Astrocyte (in vitro differentiated cells and primary cell): ENCODE measurements at regions not wholly inside any gene's neighbourhood (a gene's known extent, or its start where the extent isn't known, plus 50 kb on each side); places are given as distances from the start of the nearest gene placed in this dataset.

Experiments
- DNase-seq: peaks from one replicate; pipeline ENCODE4 v3.0.0-alpha.2; 2010; ENCODE audit warnings: low read depth
- FAIRE-seq: peaks from 2 replicates; lab custom pipeline; 2011; peaks lifted over from hg19 to GRCh38; lab: Jason Lieb, UNC
- H2AFZ ChIP-seq: 2 replicates; pipeline ENCODE4 v1.6.0; 2012; ENCODE audit warnings: low read depth, low read length, inconsistent platforms
- H3K27ac ChIP-seq: 2 replicates; pipeline ENCODE4 v1.5.1; 2011; ENCODE audit warnings: low read depth, low read length, inconsistent platforms
- H3K27me3 ChIP-seq: 2 replicates; pipeline ENCODE4 v1.6.0; 2011; ENCODE audit warnings: low read length, inconsistent platforms; ENCODE audit not compliant: insufficient read depth
- H3K36me3 ChIP-seq: 2 replicates; pipeline ENCODE4 v1.5.1; 2011; ENCODE audit warnings: low read length, inconsistent platforms; ENCODE audit not compliant: insufficient read depth
- H3K4me1 ChIP-seq: 2 replicates; pipeline ENCODE4 v1.5.1; 2011; ENCODE audit warnings: low read length, inconsistent platforms; ENCODE audit not compliant: insufficient read depth
- H3K4me2 ChIP-seq: 2 replicates; pipeline ENCODE4 v1.6.0; 2012; ENCODE audit warnings: low read length, inconsistent platforms
- H3K4me3 ChIP-seq: 2 replicates; pipeline ENCODE4 v1.5.1; 2011; ENCODE audit warnings: low read depth, mild to moderate bottlenecking, low read length, inconsistent platforms; ENCODE audit not compliant: insufficient read depth
- H3K79me2 ChIP-seq: 2 replicates; pipeline ENCODE4 v1.6.0; 2012; ENCODE audit warnings: mild to moderate bottlenecking, low read length, inconsistent platforms; ENCODE audit not compliant: insufficient read depth
- H3K9ac ChIP-seq: 2 replicates; pipeline ENCODE4 v1.6.0; 2012; ENCODE audit warnings: mild to moderate bottlenecking, low read length, inconsistent platforms
- H3K9me3 ChIP-seq: 2 replicates; pipeline ENCODE4 v1.5.1; 2012; ENCODE audit warnings: low read depth, mild to moderate bottlenecking, low read length, inconsistent platforms; ENCODE audit not compliant: insufficient read depth
- H4K20me1 ChIP-seq: 2 replicates; pipeline ENCODE4 v1.6.0; 2012; ENCODE audit warnings: low read length, inconsistent platforms; ENCODE audit not compliant: insufficient read depth
- H3K27ac Mint-ChIP-seq: one replicate; pipeline ENCODE4 v1.8.0; 2021; ENCODE audit warnings: mild to moderate bottlenecking, mixed read lengths; ENCODE audit not compliant: unreplicated experiment
- H3K27me3 Mint-ChIP-seq: one replicate; pipeline ENCODE4 v1.8.0; 2021; ENCODE audit warnings: low read depth, mixed read lengths; ENCODE audit not compliant: unreplicated experiment
- H3K36me3 Mint-ChIP-seq: one replicate; pipeline ENCODE4 v1.8.0; 2021; ENCODE audit warnings: low read depth, mixed read lengths; ENCODE audit not compliant: unreplicated experiment
- H3K4me1 Mint-ChIP-seq: one replicate; pipeline ENCODE4 v1.8.0; 2021; ENCODE audit warnings: low read depth, mixed read lengths; ENCODE audit not compliant: unreplicated experiment
- H3K4me3 Mint-ChIP-seq: one replicate; pipeline ENCODE4 v1.8.0; 2021; ENCODE audit warnings: mild to moderate bottlenecking, moderate library complexity, mixed read lengths; ENCODE audit not compliant: unreplicated experiment
- H3K9me3 Mint-ChIP-seq: one replicate; pipeline ENCODE4 v1.8.0; 2021; ENCODE audit warnings: mild to moderate bottlenecking, mixed read lengths; ENCODE audit not compliant: unreplicated experiment
- EZH2 ChIP-seq: IDR thresholded peaks from 2 replicates; pipeline ENCODE4 v1.6.1; 2012; ENCODE audit warnings: mild to moderate bottlenecking, low read length, inconsistent platforms; ENCODE audit not compliant: insufficient read depth
- TF ChIP-seq, protein P1 (sequence below): IDR thresholded peaks from 2 replicates; pipeline ENCODE4 v1.5.1; 2011; ENCODE audit warnings: low read depth, mild to moderate bottlenecking, inconsistent platforms, low read length, moderate library complexity; ENCODE audit not compliant: insufficient read depth

DNA sequence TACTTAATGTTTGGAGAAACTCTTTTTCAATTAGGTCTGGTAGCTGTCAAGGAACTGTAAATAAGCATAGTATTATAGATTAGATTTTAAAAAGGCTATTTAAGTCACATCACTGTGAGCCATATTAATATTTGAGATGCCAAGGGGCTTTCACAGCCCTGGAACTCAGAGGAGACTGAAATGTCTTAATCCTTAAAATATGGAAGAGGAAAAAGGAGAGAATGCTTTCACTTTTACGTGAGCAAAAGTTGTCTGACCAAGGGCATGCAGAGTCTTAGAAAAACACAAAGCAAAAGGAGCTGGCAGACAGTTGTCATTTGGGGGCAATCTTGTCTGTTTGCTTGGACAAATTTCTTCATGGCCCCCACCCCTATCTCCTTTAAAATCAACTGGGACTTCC is 253.2 kb upstream of the IGFBP7 start:
- Mint-ChIP-seq H3K36me3 (no peaks in the 10 kb centered on the region), H3K27me3 (no peaks in the 10 kb centered on the region)

DNA sequence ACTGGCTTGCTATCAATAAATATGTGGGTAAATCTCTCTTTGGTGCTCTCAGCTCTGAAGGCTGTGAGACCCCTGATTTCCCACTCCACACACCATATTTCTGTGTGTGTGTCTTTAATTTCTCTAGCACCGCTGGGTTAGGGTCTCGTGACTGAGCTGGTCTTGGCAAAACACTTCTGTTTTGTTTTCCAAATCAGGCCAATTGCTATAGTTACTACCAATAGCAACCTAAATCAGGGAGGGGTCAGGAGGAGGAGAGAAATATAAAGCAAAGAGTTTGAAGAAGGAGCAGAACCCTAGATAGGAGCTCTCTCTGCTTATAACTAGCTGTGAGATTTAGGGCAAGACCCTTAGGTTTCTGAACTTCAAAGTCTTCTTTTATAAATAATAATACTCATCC is 250.5 kb upstream of the IGFBP7 start:
- Mint-ChIP-seq H3K4me1 (peaks cover 9% of the 10 kb centered on the region), H3K4me3 (no peak overlapping the region), H3K27me3 (no peaks in the 10 kb centered on the region), H3K36me3 (no peaks in the 10 kb centered on the region), H3K27ac (no peak overlapping the region), H3K9me3 (peaks cover 2% of the 10 kb centered on the region)
- no peak for FAIRE-seq
- Histone ChIP-seq H3K9ac (no peak overlapping the region), H3K4me3 (no peak overlapping the region), H3K36me3 (no peaks in the 10 kb centered on the region), H3K4me1 (no peaks in the 10 kb centered on the region), H2AFZ (no peak overlapping the region), H3K79me2 (no peaks in the 10 kb centered on the region), H3K27me3 (no peaks in the 10 kb centered on the region), H3K9me3 (no peaks in the 10 kb centered on the region), H4K20me1 (no peaks in the 10 kb centered on the region), H3K4me2 (no peak overlapping the region), H3K27ac (no peak overlapping the region)
- TF ChIP-seq EZH2, result no peak
- TF ChIP-seq, protein P1, sequence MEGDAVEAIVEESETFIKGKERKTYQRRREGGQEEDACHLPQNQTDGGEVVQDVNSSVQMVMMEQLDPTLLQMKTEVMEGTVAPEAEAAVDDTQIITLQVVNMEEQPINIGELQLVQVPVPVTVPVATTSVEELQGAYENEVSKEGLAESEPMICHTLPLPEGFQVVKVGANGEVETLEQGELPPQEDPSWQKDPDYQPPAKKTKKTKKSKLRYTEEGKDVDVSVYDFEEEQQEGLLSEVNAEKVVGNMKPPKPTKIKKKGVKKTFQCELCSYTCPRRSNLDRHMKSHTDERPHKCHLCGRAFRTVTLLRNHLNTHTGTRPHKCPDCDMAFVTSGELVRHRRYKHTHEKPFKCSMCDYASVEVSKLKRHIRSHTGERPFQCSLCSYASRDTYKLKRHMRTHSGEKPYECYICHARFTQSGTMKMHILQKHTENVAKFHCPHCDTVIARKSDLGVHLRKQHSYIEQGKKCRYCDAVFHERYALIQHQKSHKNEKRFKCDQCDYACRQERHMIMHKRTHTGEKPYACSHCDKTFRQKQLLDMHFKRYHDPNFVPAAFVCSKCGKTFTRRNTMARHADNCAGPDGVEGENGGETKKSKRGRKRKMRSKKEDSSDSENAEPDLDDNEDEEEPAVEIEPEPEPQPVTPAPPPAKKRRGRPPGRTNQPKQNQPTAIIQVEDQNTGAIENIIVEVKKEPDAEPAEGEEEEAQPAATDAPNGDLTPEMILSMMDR, result no peak
- DNase-seq, result no peak

More for the DNA sequence above, 253.2 kb upstream of the IGFBP7 start:
- FAIRE-seq, result no peak
- Histone ChIP-seq H2AFZ (peak overlapping the region; percentile 3), H3K4me3 (no peak overlapping the region), H3K9me3 (no peaks in the 10 kb centered on the region), H3K36me3 (no peaks in the 10 kb centered on the region), H3K9ac (no peak overlapping the region), H3K4me2 (no peak overlapping the region), H3K79me2 (no peaks in the 10 kb centered on the region), H4K20me1 (no peaks in the 10 kb centered on the region), H3K4me1 (no peaks in the 10 kb centered on the region), H3K27ac (no peak overlapping the region), H3K27me3 (no peaks in the 10 kb centered on the region)
- TF ChIP-seq, protein P1, result no peak
- TF ChIP-seq EZH2, result no peak
- Mint-ChIP-seq H3K9me3 (peaks cover 2% of the 10 kb centered on the region), H3K4me3 (no peak overlapping the region), H3K4me1 (peaks cover 12% of the 10 kb centered on the region), H3K27ac (no peak overlapping the region)
- no peak for DNase-seq

DNA sequence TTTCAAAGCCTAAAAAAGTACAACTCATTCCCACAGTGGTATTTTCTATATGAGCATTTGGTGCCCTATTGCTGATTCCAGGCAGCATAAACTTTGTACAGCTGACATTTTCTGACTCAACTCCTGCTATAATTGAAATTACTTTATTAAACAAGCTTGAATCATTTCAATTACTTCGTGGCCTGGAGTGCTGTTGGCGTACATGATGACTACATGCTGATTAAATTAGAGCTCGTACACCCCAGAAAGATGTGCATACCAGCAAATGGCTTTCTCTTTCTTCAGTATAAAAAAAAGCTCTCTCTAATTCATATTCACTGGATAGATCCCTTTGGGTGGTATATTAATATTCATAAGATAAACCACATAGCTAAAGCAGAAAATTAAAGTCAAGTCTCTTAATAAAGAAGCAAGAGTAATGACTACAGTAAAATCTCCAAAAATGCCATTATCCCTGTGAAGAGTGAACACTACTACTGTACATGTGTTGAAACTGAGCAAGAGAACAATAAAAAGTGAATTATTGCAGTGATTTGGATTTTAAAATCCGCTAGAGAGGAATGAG is 245.0 kb upstream of the IGFBP7 start:
- Mint-ChIP-seq H3K27ac (no peak overlapping the region), H3K36me3 (no peaks in the 10 kb centered on the region)

More for the DNA sequence above, 245.0 kb upstream of the IGFBP7 start:
- no peak overlapping the region for H3K4me3 ChIP-seq
- no peak for TF ChIP-seq EZH2
- TF ChIP-seq, protein P1, result no peak
- no peaks in the 10 kb centered on the region for H3K79me2 ChIP-seq
- Mint-ChIP-seq H3K4me1 (no peaks in the 10 kb centered on the region), H3K4me3 (no peak overlapping the region), H3K27me3 (no peaks in the 10 kb centered on the region), H3K9me3 (peaks cover 2% of the 10 kb centered on the region)
- no peak overlapping the region for H2AFZ ChIP-seq
- no peaks in the 10 kb centered on the region for H3K36me3 ChIP-seq
- no peak overlapping the region for H3K4me2 ChIP-seq
- no peaks in the 10 kb centered on the region for H3K27me3 ChIP-seq
- H3K4me1 ChIP-seq, result no peaks in the 10 kb centered on the region
- no peak overlapping the region for H3K27ac ChIP-seq
- FAIRE-seq (no peak), DNase-seq (peak; percentile 31)
- H3K9me3 ChIP-seq, result no peaks in the 10 kb centered on the region
- H3K9ac ChIP-seq, result no peak overlapping the region
- H4K20me1 ChIP-seq, result no peaks in the 10 kb centered on the region
